ENCODE measurements at regions not wholly inside any gene's neighbourhood (a gene's known extent, or its start where the extent isn't known, plus 50 kb on each side); places are given as distances from the start of the nearest gene placed in this dataset.

GRCh38 chr2:121134728-121135127 lies 150.3 kb downstream of the TFCP2L1 start:
- Histone ChIP-seq H3K27ac (no peak overlapping the region), H3K36me3 (replicated peaks in 1 of 2; ENCODE audit: insufficient read depth in 1 of 2, low read depth in 2 of 2) (no peaks in the 10 kb centered on the region), H3K4me1 (no peaks in the 10 kb centered on the region), H3K9me3 (no peaks in the 10 kb centered on the region), H3K4me3 (no peak overlapping the region), H3K27me3 (no peaks in the 10 kb centered on the region)
- DNase-seq, result no peak
- ATAC-seq, result no peak
- TF ChIP-seq CTCF (IDR thresholded peaks at IDR 0.05), result no peak
- intact Hi-C loops (cut with DNase I), result no loop called here
- 89% methylated on average over 8 of the region's 8 CpGs for WGBS, 2 donors

- Histone ChIP-seq H3K9me3 (no peaks in the 10 kb centered on the region), H3K27ac (no peak overlapping the region), H3K27me3 (no peaks in the 10 kb centered on the region), H3K36me3 (replicated peaks in 1 of 2; ENCODE audit: insufficient read depth in 1 of 2, low read depth in 2 of 2) (no peaks in the 10 kb centered on the region), H3K4me1 (no peaks in the 10 kb centered on the region), H3K4me3 (no peak overlapping the region)
- WGBS, 2 donors, result 46 to 100% methylated on average over 1 to 2 of the region's 2 CpGs
- DNase-seq (no peak), ATAC-seq (no peak)
- TF ChIP-seq POLR2A (IDR thresholded peaks at IDR 0.05) (no peak), CTCF (IDR thresholded peaks at IDR 0.05) (no peak)
- intact Hi-C loops (cut with DNase I), result no loop called here
Observed at GRCh38 chr2:121135168-121135853, 149.7 kb downstream of the TFCP2L1 start.

GRCh38 chr2:121136323-121136722 lies 148.7 kb downstream of the TFCP2L1 start:
- no peaks in the 10 kb centered on the region for H3K4me1 ChIP-seq
- H3K27me3 ChIP-seq, result no peaks in the 10 kb centered on the region
- intact Hi-C loops (cut with DNase I), result no loop called here
- TF ChIP-seq CTCF (IDR thresholded peaks at IDR 0.05), result no peak
- TF ChIP-seq POLR2A (IDR thresholded peaks at IDR 0.05), result no peak
- H3K27ac ChIP-seq, result no peak overlapping the region
- 80 to 89% methylated on average over 2 to 3 of the region's 3 CpGs for WGBS, 2 donors
- H3K36me3 ChIP-seq (replicated peaks in 1 of 2; ENCODE audit: insufficient read depth in 1 of 2, low read depth in 2 of 2), result no peaks in the 10 kb centered on the region
- DNase-seq, result no peak
- H3K4me3 ChIP-seq, result no peak overlapping the region
- ATAC-seq, result no peak
- no peaks in the 10 kb centered on the region for H3K9me3 ChIP-seq

GRCh38 chr2:121137571-121137970 lies 147.4 kb downstream of the TFCP2L1 start:
- Histone ChIP-seq H3K9me3 (no peaks in the 10 kb centered on the region), H3K27me3 (no peaks in the 10 kb centered on the region), H3K4me3 (no peak overlapping the region), H3K36me3 (replicated peaks in 1 of 2; ENCODE audit: insufficient read depth in 1 of 2, low read depth in 2 of 2) (no peaks in the 10 kb centered on the region), H3K27ac (no peak overlapping the region), H3K4me1 (no peaks in the 10 kb centered on the region)
- no peak for TF ChIP-seq CTCF (IDR thresholded peaks at IDR 0.05)
- intact Hi-C loops (cut with DNase I), result no loop called here
- DNase-seq (no peak), ATAC-seq (no peak)
- WGBS, 2 donors, result 75 to 95% methylated on average over 6 to 7 of the region's 7 CpGs

GRCh38 chr2:121140734-121141133 lies 144.3 kb downstream of the TFCP2L1 start:
- H3K36me3 ChIP-seq (replicated peaks in 1 of 2; ENCODE audit: insufficient read depth in 1 of 2, low read depth in 2 of 2), result no peaks in the 10 kb centered on the region
- H3K27me3 ChIP-seq, result no peaks in the 10 kb centered on the region
- no peaks in the 10 kb centered on the region for H3K4me1 ChIP-seq
- 76 to 86% methylated on average over 3 of the region's 3 CpGs for WGBS, 2 donors
- TF ChIP-seq CTCF (IDR thresholded peaks at IDR 0.05), result no peak
- TF ChIP-seq POLR2A (IDR thresholded peaks at IDR 0.05), result no peak
- ATAC-seq, result no peak
- no peak for DNase-seq
- H3K27ac ChIP-seq, result no peak overlapping the region
- intact Hi-C loops (cut with DNase I), result no loop called here
- no peaks in the 10 kb centered on the region for H3K9me3 ChIP-seq
- no peak overlapping the region for H3K4me3 ChIP-seq
